ENCODE measurements at regions not wholly inside any gene's neighbourhood (a gene's known extent, or its start where the extent isn't known, plus 50 kb on each side); places are given as distances from the start of the nearest gene placed in this dataset.

- TF ChIP-seq POLR2AphosphoS5 (IDR thresholded peaks at IDR 0.05; ENCODE audit: insufficient read depth in 1 of 2, low read depth in 1 of 2) = no peak
- no peak for TF ChIP-seq CTCF (IDR thresholded peaks at IDR 0.05)
- no peak for TF ChIP-seq POLR2A (IDR thresholded peaks at IDR 0.05)
Observed at GRCh38 chr17:14854691-14855090, 410.4 kb downstream of the PMP22 start.
